Stomach (tissue), 4 donors: ENCODE measurements at regions not wholly inside any gene's neighbourhood (a gene's known extent, or its start where the extent isn't known, plus 50 kb on each side); places are given as distances from the start of the nearest gene placed in this dataset.

ENCODE experiments used
- CTCF ChIP-seq, 7 experiments: fragments of 450-650 bp in 4 of 7; fragments of 200-600 bp in 3 of 7; sonication (generic) in 3 of 7; IDR thresholded peaks; one replicate each; pipeline ENCODE4 v1.5.1; 2016 to 2019; ENCODE audit warnings: antibody characterized with exemption in 7 of 7, control low read depth in 2 of 7, mild to moderate bottlenecking in 1 of 7
- EP300 ChIP-seq: sonication (generic); formaldehyde crosslinking; IDR thresholded peaks from one replicate; pipeline ENCODE4 v1.6.1; 2017; ENCODE audit warnings: antibody characterized with exemption
- POLR2A ChIP-seq, 4 donors: fragments of 450-650 bp; IDR thresholded peaks; one replicate each; pipeline ENCODE4 v1.6.1; 2016; ENCODE audit warnings: antibody characterized with exemption in 4 of 4, control low read depth in 2 of 4, mild to moderate bottlenecking in 1 of 4, moderate library complexity in 1 of 4
- POLR2AphosphoS5 ChIP-seq, 3 donors: sonication (generic); formaldehyde crosslinking; IDR thresholded peaks; one replicate each; pipeline ENCODE4 v1.6.1; 2016; ENCODE audit warnings: antibody characterized with exemption in 3 of 3

- TF ChIP-seq CTCF (IDR thresholded peaks at IDR 0.05): no peak
- no peak for TF ChIP-seq POLR2AphosphoS5 (IDR thresholded peaks at IDR 0.05)
- TF ChIP-seq POLR2A (IDR thresholded peaks at IDR 0.05): no peak
- TF ChIP-seq EP300: no peak
These were observed 289.0 kb upstream of the DAB1 start for GRCh38 chr1:57712846-57713245.
